ENCODE measurements at regions not wholly inside any gene's neighbourhood (a gene's known extent, or its start where the extent isn't known, plus 50 kb on each side); places are given as distances from the start of the nearest gene placed in this dataset.

DNA sequence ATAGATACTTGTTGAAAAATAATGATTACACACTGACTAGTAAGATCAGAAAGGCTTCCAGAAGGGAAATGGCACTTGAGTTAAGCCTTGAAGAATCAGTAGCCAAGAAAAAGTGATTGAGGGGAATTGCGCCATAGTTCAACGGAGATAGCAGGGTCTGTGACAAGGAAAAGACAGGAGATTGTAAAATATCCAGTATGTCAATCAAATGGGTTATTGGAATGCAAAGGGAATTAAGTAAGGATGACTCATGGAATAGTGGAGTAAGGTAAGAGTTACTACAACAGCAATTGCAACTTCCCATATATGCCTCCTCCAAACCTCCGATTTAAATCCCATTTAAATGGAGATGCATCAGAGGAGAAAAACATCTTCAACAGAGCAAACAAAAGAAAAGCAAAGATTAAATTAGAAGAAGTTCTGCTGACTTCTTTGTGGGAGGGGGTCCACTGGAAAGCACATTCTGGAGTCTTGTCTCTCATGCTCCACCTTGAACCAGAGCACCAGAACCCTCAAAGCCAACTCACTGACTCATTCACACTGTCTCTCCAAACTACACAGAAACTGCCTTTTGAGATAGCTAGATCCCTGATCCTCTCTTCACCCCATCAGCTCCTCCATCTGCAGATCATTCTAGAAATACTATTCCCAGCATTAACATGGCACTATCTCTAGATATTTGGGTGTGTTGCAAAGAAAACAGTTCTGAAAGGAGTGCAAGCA lies 138.2 kb downstream of the NUAK1 start:
- no peak overlapping the region for H3K4me3 ChIP-seq (ENCODE audit: low read length in 2 of 2)
- DNase-seq (ENCODE audit: low read depth in 6 of 9, low spot score in 9 of 9) = no peak
- no peaks in the 10 kb centered on the region for H3K9me3 ChIP-seq (ENCODE audit: control insufficient read depth in 2 of 2, insufficient read depth in 1 of 2, low read length in 1 of 2)
- no peaks in the 10 kb centered on the region for H3K36me3 ChIP-seq (ENCODE audit: control insufficient read depth in 2 of 2, insufficient read depth in 2 of 2, low read length in 1 of 2)
- H3K27me3 ChIP-seq (ENCODE audit: control insufficient read depth in 2 of 2, insufficient read depth in 1 of 2, low read length in 1 of 2) = no peaks in the 10 kb centered on the region
- WGBS = 97% methylated on average over 3 of the region's 3 CpGs
- no peak overlapping the region for H3K27ac ChIP-seq (ENCODE audit: low read depth in 1 of 2, low read length in 1 of 2)
- no peaks in the 10 kb centered on the region for H3K4me1 ChIP-seq (ENCODE audit: control insufficient read depth in 2 of 2, insufficient read depth in 2 of 2, low read length in 2 of 2)

- no peaks in the 10 kb centered on the region for H3K36me3 ChIP-seq (ENCODE audit: control insufficient read depth in 2 of 2, insufficient read depth in 2 of 2, low read length in 1 of 2)
- no peak overlapping the region for H3K27ac ChIP-seq (ENCODE audit: low read depth in 1 of 2, low read length in 1 of 2)
- WGBS = 73% methylated on average over 2 of the region's 2 CpGs
- H3K4me1 ChIP-seq (ENCODE audit: control insufficient read depth in 2 of 2, insufficient read depth in 2 of 2, low read length in 2 of 2) = no peaks in the 10 kb centered on the region
- H3K4me3 ChIP-seq (ENCODE audit: low read length in 2 of 2) = no peak overlapping the region
- H3K27me3 ChIP-seq (ENCODE audit: control insufficient read depth in 2 of 2, insufficient read depth in 1 of 2, low read length in 1 of 2) = no peaks in the 10 kb centered on the region
- H3K9me3 ChIP-seq (ENCODE audit: control insufficient read depth in 2 of 2, insufficient read depth in 1 of 2, low read length in 1 of 2) = no peaks in the 10 kb centered on the region
- DNase-seq (ENCODE audit: low read depth in 6 of 9, low spot score in 9 of 9) = no peak
Measured at GRCh38 chr12:106001105-106001836, 137.5 kb downstream of the NUAK1 start.

- Histone ChIP-seq H3K9me3 (ENCODE audit: control insufficient read depth in 2 of 2, insufficient read depth in 1 of 2, low read length in 1 of 2) (no peaks in the 10 kb centered on the region), H3K4me1 (ENCODE audit: control insufficient read depth in 2 of 2, insufficient read depth in 2 of 2, low read length in 2 of 2) (no peaks in the 10 kb centered on the region), H3K36me3 (ENCODE audit: control insufficient read depth in 2 of 2, insufficient read depth in 2 of 2, low read length in 1 of 2) (no peaks in the 10 kb centered on the region), H3K27me3 (ENCODE audit: control insufficient read depth in 2 of 2, insufficient read depth in 1 of 2, low read length in 1 of 2) (no peaks in the 10 kb centered on the region), H3K27ac (ENCODE audit: low read depth in 1 of 2, low read length in 1 of 2) (no peak overlapping the region), H3K4me3 (ENCODE audit: low read length in 2 of 2) (no peak overlapping the region)
- no peak for DNase-seq (ENCODE audit: low read depth in 6 of 9, low spot score in 9 of 9)
- WGBS = 84% methylated on average over 3 of the region's 3 CpGs
Measured at GRCh38 chr12:106001837-106002218, 136.9 kb downstream of the NUAK1 start.

- no peaks in the 10 kb centered on the region for H3K36me3 ChIP-seq (ENCODE audit: control insufficient read depth in 2 of 2, insufficient read depth in 2 of 2, low read length in 1 of 2)
- H3K27me3 ChIP-seq (ENCODE audit: control insufficient read depth in 2 of 2, insufficient read depth in 1 of 2, low read length in 1 of 2) = no peaks in the 10 kb centered on the region
- DNase-seq (ENCODE audit: low read depth in 6 of 9, low spot score in 9 of 9) = no peak
- WGBS = 96% methylated on average over 3 of the region's 3 CpGs
- no peak overlapping the region for H3K27ac ChIP-seq (ENCODE audit: low read depth in 1 of 2, low read length in 1 of 2)
- no peaks in the 10 kb centered on the region for H3K4me1 ChIP-seq (ENCODE audit: control insufficient read depth in 2 of 2, insufficient read depth in 2 of 2, low read length in 2 of 2)
- H3K4me3 ChIP-seq (ENCODE audit: low read length in 2 of 2) = no peak overlapping the region
- no peaks in the 10 kb centered on the region for H3K9me3 ChIP-seq (ENCODE audit: control insufficient read depth in 2 of 2, insufficient read depth in 1 of 2, low read length in 1 of 2)
Measured at GRCh38 chr12:106003297-106003696, 135.5 kb downstream of the NUAK1 start.

- Histone ChIP-seq H3K27ac (ENCODE audit: low read depth in 1 of 2, low read length in 1 of 2) (no peak overlapping the region), H3K9me3 (ENCODE audit: control insufficient read depth in 2 of 2, insufficient read depth in 1 of 2, low read length in 1 of 2) (no peaks in the 10 kb centered on the region), H3K36me3 (ENCODE audit: control insufficient read depth in 2 of 2, insufficient read depth in 2 of 2, low read length in 1 of 2) (no peaks in the 10 kb centered on the region), H3K4me1 (ENCODE audit: control insufficient read depth in 2 of 2, insufficient read depth in 2 of 2, low read length in 2 of 2) (no peaks in the 10 kb centered on the region), H3K4me3 (ENCODE audit: low read length in 2 of 2) (no peak overlapping the region), H3K27me3 (ENCODE audit: control insufficient read depth in 2 of 2, insufficient read depth in 1 of 2, low read length in 1 of 2) (no peaks in the 10 kb centered on the region)
- no peak for DNase-seq (ENCODE audit: low read depth in 6 of 9, low spot score in 9 of 9)
Measured at GRCh38 chr12:106004289-106004688, 134.5 kb downstream of the NUAK1 start.

DNA sequence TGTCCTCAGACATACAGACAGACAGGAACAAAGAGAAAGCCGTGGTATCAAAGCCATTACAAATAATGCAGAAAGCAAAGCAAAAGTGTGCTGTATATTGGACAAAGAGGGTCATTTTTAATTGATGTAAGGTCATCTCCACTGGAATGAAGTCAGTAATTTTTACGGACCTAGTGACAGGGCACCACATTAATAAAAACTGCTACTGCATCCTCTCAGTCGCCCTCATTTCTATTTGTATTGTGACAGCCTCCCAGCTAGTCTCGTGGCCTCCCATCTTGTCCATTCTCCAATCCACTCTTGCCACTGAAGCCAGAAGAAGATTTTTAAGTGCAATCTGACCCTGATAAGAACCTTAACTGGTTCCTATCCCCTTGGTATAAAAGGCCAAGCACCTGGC lies 132.4 kb downstream of the NUAK1 start:
- Histone ChIP-seq H3K4me1 (ENCODE audit: control insufficient read depth in 2 of 2, insufficient read depth in 2 of 2, low read length in 2 of 2) (no peaks in the 10 kb centered on the region), H3K4me3 (ENCODE audit: low read length in 2 of 2) (no peak overlapping the region), H3K27ac (ENCODE audit: low read depth in 1 of 2, low read length in 1 of 2) (no peak overlapping the region), H3K9me3 (ENCODE audit: control insufficient read depth in 2 of 2, insufficient read depth in 1 of 2, low read length in 1 of 2) (no peaks in the 10 kb centered on the region), H3K36me3 (ENCODE audit: control insufficient read depth in 2 of 2, insufficient read depth in 2 of 2, low read length in 1 of 2) (no peaks in the 10 kb centered on the region), H3K27me3 (ENCODE audit: control insufficient read depth in 2 of 2, insufficient read depth in 1 of 2, low read length in 1 of 2) (no peaks in the 10 kb centered on the region)
- DNase-seq (ENCODE audit: low read depth in 6 of 9, low spot score in 9 of 9) = no peak
- 94% methylated on average over 4 of the region's 4 CpGs for WGBS

- WGBS = 94% methylated on average over 2 of the region's 2 CpGs
- DNase-seq (ENCODE audit: low read depth in 6 of 9, low spot score in 9 of 9) = no peak
Measured at GRCh38 chr12:106006940-106007339, 131.8 kb downstream of the NUAK1 start.

GRCh38 chr12:106010741-106011140 lies 128.0 kb downstream of the NUAK1 start:
- no peaks in the 10 kb centered on the region for H3K27me3 ChIP-seq (ENCODE audit: control insufficient read depth in 2 of 2, insufficient read depth in 1 of 2, low read length in 1 of 2)
- H3K4me3 ChIP-seq (ENCODE audit: low read length in 2 of 2) = no peak overlapping the region
- no peaks in the 10 kb centered on the region for H3K9me3 ChIP-seq (ENCODE audit: control insufficient read depth in 2 of 2, insufficient read depth in 1 of 2, low read length in 1 of 2)
- H3K36me3 ChIP-seq (ENCODE audit: control insufficient read depth in 2 of 2, insufficient read depth in 2 of 2, low read length in 1 of 2) = no peaks in the 10 kb centered on the region
- no peak for DNase-seq (ENCODE audit: low read depth in 6 of 9, low spot score in 9 of 9)
- no peaks in the 10 kb centered on the region for H3K4me1 ChIP-seq (ENCODE audit: control insufficient read depth in 2 of 2, insufficient read depth in 2 of 2, low read length in 2 of 2)
- no peak overlapping the region for H3K27ac ChIP-seq (ENCODE audit: low read depth in 1 of 2, low read length in 1 of 2)

More at GRCh38 chr12:106006940-106007339, 131.8 kb downstream of the NUAK1 start:
- Histone ChIP-seq H3K27ac (ENCODE audit: low read depth in 1 of 2, low read length in 1 of 2) (no peak overlapping the region), H3K36me3 (ENCODE audit: control insufficient read depth in 2 of 2, insufficient read depth in 2 of 2, low read length in 1 of 2) (no peaks in the 10 kb centered on the region), H3K4me1 (ENCODE audit: control insufficient read depth in 2 of 2, insufficient read depth in 2 of 2, low read length in 2 of 2) (no peaks in the 10 kb centered on the region), H3K4me3 (ENCODE audit: low read length in 2 of 2) (no peak overlapping the region), H3K9me3 (ENCODE audit: control insufficient read depth in 2 of 2, insufficient read depth in 1 of 2, low read length in 1 of 2) (no peaks in the 10 kb centered on the region), H3K27me3 (ENCODE audit: control insufficient read depth in 2 of 2, insufficient read depth in 1 of 2, low read length in 1 of 2) (no peaks in the 10 kb centered on the region)
